NOMO-1 treated with DMSO at 0.1 percent for 48 hours (cell line): ENCODE measurements at regions not wholly inside any gene's neighbourhood (a gene's known extent, or its start where the extent isn't known, plus 50 kb on each side); places are given as distances from the start of the nearest gene placed in this dataset.

Experiments used
- DNase-seq: peaks from one replicate; lab custom pipeline; 2025; ENCODE audit not compliant: unreplicated experiment; lab: John Stamatoyannopoulos, UW

DNA sequence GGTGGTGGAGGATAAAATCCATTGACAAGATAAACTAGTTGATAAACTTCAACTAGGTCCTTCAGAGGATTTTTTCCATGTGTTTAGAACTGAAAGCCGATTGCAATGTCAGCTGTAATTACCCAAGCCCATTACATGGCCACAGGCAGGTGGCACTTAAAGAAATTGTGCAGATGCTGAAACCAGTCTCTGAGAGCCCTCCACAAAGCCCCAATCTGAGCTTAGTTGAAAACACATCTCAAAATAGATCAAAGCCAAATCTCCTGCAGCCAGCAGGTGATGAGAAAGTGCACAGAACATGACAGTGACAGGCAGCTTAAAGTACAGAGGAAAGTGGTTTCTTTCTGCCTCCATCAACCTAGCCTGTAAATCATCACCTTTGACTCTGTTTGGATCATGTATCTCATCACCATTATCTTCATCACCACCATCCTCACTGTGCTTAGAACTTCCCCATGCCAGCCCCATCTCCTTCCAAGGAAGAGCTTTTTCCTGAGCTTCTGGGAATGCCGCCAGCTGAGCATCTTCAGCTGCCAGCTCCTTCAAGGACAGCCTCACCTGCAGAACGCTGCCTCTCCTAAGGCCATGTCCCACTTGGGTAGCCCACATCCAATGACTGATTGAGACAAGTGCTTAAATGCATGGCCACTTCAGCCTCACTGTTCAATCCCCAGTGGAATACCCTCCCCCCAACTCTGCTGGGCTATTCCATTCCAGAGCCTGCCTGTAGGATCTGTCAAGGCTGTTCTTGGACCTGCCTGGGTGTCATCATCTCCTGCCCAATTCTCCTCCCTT is 219.5 kb upstream of the TMEM132C start:
- DNase-seq: no peak

DNA sequence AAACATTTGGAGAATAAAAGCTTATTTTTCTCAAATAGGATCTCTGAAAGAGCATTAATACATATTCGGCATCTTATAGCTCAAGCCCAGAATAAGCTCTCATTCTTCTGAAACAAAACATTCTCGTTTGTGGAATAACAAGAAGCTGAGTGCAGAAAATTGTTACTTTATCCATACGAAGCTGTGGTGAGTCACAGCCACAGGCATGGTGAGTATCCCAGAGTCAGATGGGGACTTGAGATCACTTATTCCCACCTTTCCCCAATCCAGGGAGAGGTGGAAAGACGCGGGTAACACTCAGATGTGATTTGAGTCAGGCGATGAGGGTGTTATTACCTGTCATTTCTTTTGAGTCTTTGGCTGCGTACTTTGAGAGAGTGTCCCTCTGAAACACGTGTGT is 214.6 kb upstream of the TMEM132C start:
- no peak for DNase-seq

DNA sequence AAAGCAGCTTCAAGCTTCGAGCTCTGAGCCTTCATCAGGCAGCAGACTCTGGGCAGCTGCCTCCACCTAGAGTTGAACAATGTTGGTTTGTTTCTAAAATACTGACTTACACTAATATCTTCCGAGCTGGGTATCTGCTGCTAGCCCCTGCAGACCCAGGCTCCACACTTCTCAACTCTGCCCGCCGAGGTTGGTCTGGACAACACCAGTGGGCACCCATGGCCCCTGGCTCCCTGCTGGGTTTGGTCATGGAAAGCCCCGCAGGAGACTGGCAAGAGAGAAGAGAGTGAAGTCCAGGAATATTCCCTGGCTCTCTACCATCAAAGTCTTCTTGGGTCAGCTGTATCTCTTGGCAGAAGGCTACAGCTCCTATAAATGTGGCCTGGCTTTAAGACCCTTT is 214.2 kb upstream of the TMEM132C start:
- DNase-seq: no peak

DNA sequence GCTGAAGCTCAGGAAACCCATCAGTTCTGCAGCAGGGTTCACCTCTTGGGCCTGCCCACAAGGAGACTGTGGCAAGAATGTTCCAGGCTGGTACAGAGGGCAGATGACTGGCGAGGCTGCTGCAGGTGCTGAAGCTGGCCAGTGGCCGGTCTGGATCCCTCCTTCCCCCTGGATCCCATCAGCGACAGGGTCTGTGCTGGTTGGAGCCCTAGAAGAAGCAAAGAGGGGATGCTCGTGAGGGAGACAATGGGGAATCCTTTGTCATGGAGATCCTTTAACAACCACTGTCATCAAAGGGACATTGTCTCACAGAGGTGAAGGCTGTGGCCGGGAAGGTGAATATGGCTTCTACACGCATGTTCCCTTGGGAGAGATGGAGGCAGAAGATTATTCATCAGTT is 211.4 kb upstream of the TMEM132C start:
- no peak for DNase-seq

DNA sequence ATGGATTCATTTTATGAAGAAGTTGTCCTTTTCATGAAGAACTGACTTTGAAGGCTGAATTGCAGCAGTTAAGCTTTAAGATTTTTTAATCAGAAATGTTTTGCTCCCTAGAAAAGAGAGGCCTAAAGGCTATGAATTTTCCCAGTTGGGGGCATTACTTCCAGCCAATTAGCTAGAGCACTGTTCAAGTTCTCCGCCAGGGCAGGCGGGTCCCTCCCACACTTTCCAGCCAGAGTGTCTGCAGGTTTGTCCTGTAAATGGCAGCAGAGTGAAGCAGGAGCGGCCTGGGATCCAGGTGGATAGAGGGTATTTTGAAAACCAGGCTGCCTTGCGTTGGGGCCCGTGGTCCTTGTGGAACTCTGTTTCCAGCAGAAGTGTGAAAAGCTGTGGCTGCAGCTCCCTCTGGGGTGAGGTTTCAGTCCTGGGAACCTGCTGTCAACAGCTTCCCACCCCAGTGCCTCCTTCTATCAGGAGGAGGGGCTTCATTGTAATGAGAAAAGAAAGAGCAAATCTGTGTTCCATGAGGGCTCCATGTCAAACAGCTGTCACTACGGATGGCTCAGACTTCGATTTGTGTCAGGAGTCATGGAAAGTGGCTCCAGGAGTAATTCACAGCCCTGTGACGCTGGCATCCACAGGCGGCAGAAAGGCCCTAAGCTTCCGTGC is 210.7 kb upstream of the TMEM132C start:
- DNase-seq: no peak

GRCh38 chr12:128057586-128057985 is 209.4 kb upstream of the TMEM132C start:
- no peak for DNase-seq

DNA sequence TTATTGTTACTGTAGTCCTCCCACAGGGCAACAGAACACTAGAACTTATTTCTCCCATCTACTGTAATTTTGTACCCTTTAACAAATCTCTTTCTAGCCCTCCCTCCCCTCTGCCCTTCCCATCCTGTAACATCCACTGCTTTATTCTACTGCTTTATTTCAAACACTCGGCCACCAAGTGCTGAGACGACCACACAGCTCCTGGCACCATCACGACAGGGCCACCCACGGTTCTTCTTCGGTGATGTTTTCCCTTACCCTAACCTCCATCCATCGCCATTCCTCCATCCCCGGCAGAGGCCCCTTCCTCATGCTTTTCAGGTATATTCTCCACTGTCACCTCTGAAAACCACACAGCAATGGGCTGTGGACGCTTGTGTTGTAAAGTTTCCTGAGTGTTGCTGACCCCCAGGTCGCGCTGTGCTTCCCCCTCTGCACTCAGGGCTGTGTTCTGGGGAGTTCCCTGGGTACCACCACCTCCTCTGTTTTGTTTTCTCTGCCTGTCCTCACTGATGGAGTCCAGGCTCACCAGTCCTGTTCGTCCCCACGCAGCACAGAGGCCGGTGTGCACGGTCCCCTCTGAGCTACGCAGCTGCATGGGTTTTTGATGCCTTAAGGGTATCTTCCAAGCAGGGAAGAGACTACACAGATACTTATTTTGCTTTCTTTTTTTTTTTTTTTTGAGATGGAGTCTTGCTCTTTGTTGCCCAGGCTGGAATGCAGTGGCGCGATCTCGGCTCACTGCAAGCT is 207.2 kb upstream of the TMEM132C start:
- DNase-seq: no peak

DNA sequence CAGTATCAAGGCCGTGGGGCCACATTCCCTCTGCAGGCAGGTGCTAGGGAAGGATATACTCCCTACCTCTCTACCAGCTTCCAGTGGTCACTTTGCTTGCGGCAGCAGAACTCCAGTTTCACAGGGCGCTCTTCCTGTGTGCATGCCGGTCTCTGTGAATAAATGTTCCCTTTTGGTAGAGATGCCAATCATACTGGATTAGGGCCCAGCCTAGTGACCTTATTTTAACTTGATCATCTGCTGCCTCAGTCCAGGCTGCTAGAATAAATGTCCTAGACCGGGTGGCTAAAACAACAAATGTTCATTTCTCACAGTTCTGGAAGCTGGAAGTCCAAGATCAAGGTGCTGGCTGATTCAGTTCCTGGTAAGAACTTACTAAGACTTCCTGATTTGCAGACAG is 198.8 kb upstream of the TMEM132C start:
- no peak for DNase-seq

DNA sequence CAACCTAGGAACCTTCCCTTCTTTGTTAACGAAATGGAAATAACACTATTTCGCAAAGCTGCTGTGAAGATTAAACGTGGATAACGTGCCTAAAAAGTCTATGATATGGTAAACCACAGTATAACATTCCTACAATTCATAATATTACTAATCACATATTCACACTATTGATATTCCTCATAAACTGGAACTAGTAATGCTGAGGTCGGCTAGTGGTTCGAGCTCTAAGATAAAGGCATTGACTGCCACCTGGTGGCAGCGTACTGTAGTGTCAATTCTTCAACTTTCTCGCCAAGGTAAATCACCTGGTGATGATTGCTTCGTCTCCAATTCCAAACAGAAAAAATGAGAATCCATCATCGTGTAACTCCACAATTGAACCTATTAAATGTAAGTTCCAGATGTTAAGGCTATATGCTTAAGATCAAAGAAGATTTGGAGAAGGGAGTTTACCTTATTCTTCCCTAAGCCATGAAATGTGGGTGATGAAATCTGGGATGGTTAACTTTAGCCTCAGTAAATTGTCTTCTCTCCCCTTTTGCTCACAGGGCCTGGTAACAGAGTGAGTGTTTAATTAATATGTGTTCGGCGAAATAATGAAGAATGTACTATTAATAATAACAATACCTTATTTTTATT is 197.5 kb upstream of the TMEM132C start:
- DNase-seq: peak; percentile 26

DNA sequence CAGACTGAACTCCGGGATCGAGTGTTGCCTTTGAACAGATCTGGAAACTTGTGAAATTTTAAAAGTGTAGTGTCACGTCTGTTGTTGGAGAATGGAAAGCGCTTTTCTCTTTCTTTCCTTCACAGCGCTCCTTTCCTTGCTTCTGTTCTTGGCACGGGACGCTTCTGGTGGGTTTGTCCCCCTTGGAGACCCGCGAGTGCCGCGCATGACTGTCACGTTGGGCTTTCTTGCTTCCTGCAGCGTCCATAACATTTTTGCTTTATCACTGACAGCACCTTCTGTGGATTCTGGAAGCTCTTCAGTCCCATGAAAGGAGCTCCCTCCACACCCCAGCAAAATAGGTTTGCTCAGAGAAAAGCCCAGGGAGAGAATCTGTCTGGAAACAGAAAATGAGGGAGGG is 193.0 kb upstream of the TMEM132C start:
- DNase-seq: no peak

- DNase-seq: no peak
These were observed 191.6 kb upstream of the TMEM132C start for GRCh38 chr12:128075332-128075731.

DNA sequence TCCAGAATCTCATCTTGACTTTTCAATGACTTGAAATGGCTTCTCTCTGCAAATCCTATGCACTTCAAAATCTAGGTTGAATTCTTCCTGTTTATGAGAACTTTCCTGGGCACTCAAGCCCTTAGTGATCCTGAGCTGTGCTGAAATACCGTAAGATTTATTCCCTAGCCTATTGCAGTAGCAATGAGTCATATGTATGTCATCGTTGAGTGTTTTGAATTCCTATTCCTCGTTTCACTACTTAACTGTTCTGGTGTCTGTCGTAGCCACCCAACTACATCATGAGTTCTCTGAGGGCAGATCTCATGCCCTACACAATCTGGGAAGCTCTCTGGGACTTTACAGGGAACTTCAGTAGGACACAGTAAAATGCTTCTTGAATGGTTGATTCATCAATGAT is 190.8 kb upstream of the TMEM132C start:
- no peak for DNase-seq

- no peak for DNase-seq
These were observed 189.6 kb upstream of the TMEM132C start for GRCh38 chr12:128077211-128077916.

GRCh38 chr12:128077917-128078298 is 189.1 kb upstream of the TMEM132C start:
- DNase-seq: no peak

- DNase-seq: no peak
These were observed 188.5 kb upstream of the TMEM132C start for GRCh38 chr12:128078301-128078971.

DNA sequence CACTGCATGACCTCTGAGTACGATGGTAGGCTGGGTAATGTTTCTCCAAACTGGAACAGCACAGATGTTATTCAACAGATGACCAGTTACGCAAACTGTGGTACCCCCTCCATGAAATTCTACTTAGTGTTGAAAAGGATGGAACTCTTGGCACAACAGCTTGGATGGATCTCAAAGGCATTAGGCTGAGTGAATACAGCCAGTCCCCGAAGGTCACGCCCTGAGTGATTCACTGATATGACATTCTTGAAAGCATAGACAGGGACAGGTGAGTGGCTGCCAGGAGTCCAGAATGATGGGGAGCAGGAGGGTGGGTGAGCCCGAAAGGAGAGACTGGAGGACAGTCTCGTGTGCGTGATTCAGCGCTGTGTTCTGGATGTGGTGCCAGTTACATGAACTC is 187.5 kb upstream of the TMEM132C start:
- DNase-seq: no peak

- no peak for DNase-seq
These were observed 183.7 kb upstream of the TMEM132C start for GRCh38 chr12:128083132-128083729.

- no peak for DNase-seq
These were observed 178.0 kb upstream of the TMEM132C start for GRCh38 chr12:128088926-128089325.

GRCh38 chr12:128089961-128090360 is 177.0 kb upstream of the TMEM132C start:
- DNase-seq: no peak
